NCI-H226 (cell line): ENCODE measurements at regions not wholly inside any gene's neighbourhood (a gene's known extent, or its start where the extent isn't known, plus 50 kb on each side); places are given as distances from the start of the nearest gene placed in this dataset.
"Not testable (repeated sequence)": the region's sequence is repeated elsewhere in the genome, so short reads cannot be mapped to it uniquely, and the experiment has no call there.

Experiments
- DNase-seq: peaks from one replicate; pipeline ENCODE4 v3.0.0-alpha.2; 2015

DNA sequence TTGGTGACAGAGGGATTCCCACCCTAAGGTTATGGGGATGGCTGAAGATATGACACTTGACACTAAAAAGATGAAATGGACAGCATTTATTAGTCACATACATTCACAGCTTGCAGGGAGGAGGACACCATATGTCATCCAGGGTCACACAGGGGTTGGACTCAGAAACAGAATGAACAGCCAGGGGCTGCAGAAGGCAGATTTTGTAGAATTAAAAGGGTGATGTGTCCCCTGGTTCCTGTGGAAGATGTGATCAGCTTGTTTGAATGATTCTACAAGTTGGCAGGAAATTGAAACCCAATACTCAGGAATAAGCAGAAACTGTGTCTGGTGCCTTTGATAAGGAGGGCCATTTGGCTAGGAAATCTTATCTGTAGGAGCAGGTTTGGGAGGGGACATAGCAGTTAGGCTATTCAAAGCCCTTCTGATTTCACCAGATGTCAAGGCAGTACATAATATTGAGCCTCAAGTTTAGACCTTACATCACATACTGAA, 102.3 kb upstream of the GRIN3A start:
- no peak for DNase-seq

DNA sequence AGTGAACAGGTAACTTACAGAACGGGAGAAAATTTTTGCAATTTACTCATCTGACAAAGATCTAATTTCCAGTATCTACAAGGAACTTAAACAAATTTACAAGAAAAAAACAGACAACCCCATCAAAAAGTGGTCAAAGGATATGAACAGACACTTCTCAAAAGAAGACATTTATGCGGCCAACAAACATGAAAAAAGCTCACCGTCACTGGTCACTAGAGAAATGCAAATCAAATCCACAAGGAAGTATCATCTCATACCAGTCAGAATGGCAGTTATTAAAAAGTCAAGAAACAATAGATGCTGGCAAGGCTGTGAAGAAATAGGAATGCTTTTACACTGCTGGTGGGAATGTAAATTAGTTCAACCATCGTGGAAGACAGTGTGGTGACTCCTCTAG, 100.5 kb upstream of the GRIN3A start:
- DNase-seq = not testable (repeated sequence)

DNA sequence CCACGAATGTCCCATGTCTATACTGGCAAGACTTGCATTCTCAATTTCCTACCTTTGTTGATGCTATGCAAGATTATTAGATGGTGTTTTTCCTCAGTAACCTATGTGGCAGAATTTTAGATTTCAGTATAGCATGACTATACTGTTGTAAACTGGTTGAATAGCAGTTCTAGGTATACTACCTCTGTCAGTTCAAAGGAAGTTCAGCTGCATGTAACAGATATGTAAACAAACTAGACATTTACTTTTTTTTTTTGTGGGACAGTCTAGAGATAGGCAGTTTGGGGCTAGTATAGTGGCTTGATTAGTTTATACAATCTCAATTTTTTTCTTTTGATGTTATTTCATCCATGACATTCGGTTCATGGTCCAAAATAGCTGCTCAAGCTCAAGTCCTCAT, 97.6 kb upstream of the GRIN3A start:
- DNase-seq = no peak

DNA sequence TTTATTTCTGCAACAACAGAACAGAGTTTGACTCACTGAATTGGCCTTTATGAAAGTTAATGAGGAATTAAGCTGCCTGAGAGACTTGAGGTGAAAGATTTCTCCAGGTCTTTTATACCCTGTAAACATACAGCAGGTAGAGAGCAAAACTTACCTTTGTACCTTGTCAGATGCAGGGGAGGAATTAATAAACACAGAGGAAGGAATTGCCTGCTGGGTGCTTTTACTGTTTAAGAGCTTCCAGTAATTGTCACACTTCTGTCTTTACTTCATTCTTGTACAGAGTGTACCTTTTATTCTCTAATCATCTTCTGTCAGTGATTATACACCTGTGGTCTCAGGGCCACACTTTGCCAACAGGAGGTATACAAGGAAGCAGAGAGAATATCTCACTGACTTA, 94.0 kb upstream of the GRIN3A start:
- DNase-seq = no peak

DNA sequence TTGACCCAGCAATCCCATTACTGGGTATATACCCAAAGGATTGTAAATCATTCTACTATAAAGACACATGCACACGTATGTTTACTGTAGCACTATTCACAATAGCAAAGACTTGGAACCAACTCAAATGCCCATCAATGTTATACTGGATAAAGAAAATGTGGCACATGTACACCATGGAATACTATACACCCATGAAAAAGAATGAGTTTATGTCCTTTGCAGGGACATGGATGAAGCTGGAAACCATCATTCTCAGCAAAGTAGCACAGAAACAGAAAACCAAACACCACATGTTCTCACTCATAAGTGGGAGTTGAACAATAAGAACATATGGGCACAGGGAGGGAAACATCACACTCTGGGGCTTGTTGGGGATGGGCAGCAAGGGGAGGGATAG, 83.0 kb upstream of the GRIN3A start:
- DNase-seq = not testable (repeated sequence)

DNA sequence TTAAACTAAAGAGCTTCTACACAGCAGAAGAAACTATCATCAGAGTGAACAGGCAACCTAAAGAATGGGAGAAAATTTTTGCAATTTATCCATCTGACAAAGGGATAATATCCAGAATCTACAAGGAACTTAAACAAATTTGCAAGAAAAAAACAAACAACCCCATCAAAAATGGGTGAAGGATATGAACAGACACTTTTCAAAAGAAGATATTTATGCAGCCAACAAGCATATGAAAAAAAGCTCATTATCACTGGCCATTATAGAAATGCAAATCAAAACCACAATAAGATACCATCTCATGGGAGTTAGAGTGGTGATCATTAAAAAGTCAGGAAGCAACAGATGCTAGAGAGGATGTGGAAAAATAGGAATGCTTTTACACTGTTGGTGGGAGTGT, 82.5 kb upstream of the GRIN3A start:
- not testable (repeated sequence) for DNase-seq

DNA sequence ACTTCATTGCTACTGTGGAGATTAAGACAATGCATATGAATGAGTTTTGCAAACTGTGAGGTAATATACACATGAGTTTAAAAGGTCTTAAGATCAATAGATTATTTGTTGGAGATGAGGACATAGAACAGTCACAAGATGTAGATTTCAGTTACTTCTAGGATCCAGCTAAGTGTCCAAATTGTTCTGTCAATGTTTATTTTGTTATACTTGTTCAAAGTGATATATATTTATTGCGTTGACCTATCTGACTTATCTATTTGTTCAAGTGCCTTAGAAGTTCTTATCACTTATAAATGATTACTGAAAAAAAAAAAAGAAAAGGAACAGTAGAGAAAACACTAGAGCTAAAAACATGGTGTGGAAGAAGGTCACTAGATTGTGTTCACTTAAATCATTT, 75.6 kb upstream of the GRIN3A start:
- no peak for DNase-seq

DNA sequence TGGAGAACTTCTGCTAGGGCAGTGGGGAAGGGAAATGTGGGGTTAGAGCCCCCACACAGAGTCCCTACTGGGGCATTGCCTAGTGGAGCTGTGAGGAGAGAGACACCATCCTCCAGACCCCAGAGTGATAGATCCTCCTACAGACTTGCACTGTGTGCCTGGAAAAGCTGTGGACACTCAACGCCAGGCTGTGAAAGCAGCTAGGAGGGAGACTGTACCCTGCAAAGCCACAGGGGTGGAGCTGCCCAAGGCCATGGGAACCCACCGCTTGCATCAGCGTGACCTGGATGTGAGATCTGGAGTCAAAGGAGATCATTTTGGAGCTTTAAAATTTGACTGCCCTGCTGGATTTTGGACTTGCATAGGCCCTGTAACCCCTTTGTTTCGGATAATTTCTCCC, 69.4 kb upstream of the GRIN3A start:
- DNase-seq = not testable (repeated sequence)

DNA sequence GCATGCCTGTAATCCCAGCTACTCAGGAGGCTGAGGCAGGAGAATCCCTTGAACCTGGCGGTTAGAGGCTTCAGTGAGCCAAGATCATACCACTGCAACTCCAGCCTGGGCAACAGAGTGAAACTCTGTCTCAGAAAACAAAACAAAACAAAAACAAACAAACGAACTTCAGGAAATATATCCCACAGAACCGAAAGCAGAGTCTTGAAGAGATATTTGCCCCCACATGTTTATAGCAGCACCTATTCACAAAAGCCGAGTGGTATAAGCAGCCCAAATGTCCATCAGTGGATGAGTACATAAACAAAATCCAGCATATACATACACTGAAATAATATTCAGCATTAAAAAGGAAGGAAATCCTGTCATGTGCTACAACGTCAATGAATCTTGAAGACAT, 57.6 kb upstream of the GRIN3A start:
- no peak for DNase-seq

DNA sequence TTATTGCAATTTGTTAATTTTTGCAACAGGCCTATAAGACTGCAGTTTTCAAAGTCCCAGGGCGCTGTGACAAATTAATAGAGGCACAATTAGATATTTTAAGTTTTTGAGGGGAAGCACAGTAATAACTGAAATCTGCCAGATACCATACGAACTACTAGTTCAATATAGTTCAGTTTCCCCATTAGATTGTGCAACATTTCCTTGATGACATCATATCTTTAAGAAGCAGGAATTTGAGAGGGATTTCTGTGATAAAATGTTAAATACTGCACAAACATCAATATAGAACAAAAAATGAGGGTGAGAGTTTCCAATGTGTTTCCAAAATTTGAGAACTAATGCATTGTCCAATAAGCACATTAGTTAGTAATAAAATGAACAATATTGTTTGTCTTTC, 56.7 kb upstream of the GRIN3A start:
- no peak for DNase-seq

DNA sequence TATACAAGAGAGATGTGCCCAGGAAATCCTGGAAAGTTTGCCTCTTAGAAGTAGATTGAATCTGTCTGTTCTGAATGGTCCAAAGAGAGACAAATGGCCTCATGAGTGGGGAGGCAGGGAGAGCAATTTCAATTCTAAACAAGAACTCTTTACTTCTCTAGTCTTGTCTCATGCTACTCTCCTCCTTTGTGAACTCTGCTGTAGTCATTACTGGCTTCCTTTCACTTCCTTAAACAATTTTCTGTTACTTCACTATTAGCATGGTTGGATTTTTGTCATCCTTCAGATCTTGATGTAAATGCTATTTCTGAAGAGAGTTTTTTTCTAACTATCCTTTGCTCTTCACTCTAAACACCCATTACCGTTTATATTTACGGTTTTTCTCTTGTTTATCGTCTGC, 54.0 kb upstream of the GRIN3A start:
- no peak for DNase-seq

DNA sequence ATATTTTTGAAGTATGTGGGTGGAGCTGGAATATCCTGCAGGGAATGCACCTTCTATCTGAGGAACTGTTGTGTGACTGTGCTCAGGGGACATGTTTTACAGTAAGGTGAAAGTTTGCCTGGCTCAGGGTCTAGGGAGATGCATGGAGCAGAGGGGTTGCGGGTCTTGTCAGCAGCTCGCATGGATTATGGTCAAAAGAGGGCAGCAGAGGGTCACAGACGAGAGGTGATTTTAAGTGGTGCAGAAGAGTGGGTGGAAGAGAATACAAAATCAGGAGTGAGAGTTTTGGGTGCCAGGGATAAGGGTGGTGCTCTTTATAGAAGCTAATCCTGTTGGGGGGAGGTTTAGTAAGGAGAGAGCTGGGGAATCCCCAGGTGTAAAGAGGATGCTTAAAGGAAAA, 53.5 kb upstream of the GRIN3A start:
- DNase-seq = no peak

DNA sequence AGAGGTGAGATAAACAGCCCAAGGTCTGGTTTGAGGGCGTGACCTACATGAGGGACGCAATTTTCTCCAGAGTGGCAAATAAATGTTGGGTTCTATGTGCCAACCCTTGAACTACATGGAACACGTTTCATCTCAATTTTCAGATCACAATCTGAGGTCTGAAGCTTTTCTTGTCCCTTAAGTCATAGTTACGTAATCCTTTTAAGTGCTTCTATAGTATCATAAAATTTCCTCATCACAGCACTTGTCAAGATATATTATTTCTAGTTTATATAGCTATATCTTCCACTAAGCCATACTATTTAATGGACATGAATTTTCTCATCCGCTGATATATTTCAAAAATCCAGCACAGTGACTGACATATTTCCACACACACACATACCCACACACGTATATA, 53.1 kb upstream of the GRIN3A start:
- no peak for DNase-seq
